ENCODE measurements at regions not wholly inside any gene's neighbourhood (a gene's known extent, or its start where the extent isn't known, plus 50 kb on each side); places are given as distances from the start of the nearest gene placed in this dataset.

DNA sequence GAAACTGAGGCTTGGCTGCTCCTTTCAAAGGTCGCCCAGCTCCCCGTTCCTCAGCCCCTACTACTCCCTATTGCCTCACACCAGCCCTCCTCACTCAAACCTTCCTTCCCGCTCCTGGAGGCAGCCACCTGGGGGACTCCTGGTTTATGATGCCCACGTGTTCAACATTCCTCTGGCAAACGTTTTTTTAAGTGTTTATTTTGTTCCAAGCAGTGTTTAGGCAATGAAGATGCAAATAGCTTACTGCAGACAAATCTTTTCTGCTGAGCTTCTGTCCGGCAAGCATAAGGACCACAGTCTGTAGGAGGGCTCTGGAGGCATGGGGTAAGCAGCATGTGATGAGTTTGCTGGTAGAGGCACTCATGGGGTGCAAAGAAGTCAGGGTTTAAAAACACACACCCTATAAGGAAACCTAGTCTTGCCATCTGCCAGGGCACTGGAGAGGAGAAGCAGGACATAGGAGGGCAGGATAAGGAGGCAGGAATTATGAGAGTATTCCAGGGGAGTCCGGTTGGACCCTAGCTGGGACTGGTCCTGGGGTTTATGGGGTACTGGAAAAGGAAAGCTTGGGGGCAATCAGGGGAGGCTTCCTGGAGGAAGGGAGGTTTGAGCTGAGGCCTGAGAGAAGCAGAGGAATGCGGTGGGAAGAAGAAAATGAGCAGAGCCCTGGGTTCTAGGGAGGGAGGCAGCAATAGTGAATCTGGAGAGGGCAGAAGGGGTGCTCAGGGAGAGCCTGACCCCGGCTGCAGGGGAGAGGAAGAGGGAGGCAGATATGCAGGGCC, 123.3 kb downstream of the NCOR2 start:
- TF ChIP-seq POLR2A (IDR thresholded peaks at IDR 0.05; ENCODE audit: borderline replicate concordance, extremely low read depth, insufficient read depth, insufficient read length) (no peak), ZNF274 (IDR thresholded peaks at IDR 0.05; ENCODE audit: low read depth, low read length) (no peak), CEBPB (IDR thresholded peaks at IDR 0.05; ENCODE audit: low read depth) (no peak), ATF3 (IDR thresholded peaks at IDR 0.05) (no peak), EZH2 (IDR thresholded peaks at IDR 0.05) (no peak), SP1 (IDR thresholded peaks at IDR 0.05; ENCODE audit: low read depth) (no peak), SIN3A (IDR thresholded peaks at IDR 0.05; ENCODE audit: low read depth) (no peak), TCF7L2 (IDR thresholded peaks at IDR 0.05; ENCODE audit: borderline replicate concordance, extremely low read depth, insufficient read depth, insufficient read length) (no peak)
- TF ChIP-seq, protein P1, sequence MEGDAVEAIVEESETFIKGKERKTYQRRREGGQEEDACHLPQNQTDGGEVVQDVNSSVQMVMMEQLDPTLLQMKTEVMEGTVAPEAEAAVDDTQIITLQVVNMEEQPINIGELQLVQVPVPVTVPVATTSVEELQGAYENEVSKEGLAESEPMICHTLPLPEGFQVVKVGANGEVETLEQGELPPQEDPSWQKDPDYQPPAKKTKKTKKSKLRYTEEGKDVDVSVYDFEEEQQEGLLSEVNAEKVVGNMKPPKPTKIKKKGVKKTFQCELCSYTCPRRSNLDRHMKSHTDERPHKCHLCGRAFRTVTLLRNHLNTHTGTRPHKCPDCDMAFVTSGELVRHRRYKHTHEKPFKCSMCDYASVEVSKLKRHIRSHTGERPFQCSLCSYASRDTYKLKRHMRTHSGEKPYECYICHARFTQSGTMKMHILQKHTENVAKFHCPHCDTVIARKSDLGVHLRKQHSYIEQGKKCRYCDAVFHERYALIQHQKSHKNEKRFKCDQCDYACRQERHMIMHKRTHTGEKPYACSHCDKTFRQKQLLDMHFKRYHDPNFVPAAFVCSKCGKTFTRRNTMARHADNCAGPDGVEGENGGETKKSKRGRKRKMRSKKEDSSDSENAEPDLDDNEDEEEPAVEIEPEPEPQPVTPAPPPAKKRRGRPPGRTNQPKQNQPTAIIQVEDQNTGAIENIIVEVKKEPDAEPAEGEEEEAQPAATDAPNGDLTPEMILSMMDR (IDR thresholded peaks at IDR 0.05 in 2 of 3, conservative IDR thresholded peaks at IDR 0.05 in 1 of 3; ENCODE audit: borderline replicate concordance in 1 of 3, insufficient read depth in 1 of 3, low read depth in 2 of 3, low read length in 2 of 3) = no peak
- TF ChIP-seq, protein P2, sequence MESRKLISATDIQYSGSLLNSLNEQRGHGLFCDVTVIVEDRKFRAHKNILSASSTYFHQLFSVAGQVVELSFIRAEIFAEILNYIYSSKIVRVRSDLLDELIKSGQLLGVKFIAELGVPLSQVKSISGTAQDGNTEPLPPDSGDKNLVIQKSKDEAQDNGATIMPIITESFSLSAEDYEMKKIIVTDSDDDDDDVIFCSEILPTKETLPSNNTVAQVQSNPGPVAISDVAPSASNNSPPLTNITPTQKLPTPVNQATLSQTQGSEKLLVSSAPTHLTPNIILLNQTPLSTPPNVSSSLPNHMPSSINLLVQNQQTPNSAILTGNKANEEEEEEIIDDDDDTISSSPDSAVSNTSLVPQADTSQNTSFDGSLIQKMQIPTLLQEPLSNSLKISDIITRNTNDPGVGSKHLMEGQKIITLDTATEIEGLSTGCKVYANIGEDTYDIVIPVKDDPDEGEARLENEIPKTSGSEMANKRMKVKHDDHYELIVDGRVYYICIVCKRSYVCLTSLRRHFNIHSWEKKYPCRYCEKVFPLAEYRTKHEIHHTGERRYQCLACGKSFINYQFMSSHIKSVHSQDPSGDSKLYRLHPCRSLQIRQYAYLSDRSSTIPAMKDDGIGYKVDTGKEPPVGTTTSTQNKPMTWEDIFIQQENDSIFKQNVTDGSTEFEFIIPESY (IDR thresholded peaks at IDR 0.05; ENCODE audit: extremely low read depth, insufficient replicate concordance, low read length) = no peak
- TF ChIP-seq, protein P3, sequence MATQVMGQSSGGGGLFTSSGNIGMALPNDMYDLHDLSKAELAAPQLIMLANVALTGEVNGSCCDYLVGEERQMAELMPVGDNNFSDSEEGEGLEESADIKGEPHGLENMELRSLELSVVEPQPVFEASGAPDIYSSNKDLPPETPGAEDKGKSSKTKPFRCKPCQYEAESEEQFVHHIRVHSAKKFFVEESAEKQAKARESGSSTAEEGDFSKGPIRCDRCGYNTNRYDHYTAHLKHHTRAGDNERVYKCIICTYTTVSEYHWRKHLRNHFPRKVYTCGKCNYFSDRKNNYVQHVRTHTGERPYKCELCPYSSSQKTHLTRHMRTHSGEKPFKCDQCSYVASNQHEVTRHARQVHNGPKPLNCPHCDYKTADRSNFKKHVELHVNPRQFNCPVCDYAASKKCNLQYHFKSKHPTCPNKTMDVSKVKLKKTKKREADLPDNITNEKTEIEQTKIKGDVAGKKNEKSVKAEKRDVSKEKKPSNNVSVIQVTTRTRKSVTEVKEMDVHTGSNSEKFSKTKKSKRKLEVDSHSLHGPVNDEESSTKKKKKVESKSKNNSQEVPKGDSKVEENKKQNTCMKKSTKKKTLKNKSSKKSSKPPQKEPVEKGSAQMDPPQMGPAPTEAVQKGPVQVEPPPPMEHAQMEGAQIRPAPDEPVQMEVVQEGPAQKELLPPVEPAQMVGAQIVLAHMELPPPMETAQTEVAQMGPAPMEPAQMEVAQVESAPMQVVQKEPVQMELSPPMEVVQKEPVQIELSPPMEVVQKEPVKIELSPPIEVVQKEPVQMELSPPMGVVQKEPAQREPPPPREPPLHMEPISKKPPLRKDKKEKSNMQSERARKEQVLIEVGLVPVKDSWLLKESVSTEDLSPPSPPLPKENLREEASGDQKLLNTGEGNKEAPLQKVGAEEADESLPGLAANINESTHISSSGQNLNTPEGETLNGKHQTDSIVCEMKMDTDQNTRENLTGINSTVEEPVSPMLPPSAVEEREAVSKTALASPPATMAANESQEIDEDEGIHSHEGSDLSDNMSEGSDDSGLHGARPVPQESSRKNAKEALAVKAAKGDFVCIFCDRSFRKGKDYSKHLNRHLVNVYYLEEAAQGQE (IDR thresholded peaks at IDR 0.05; ENCODE audit: low read depth) = no peak
